Peyer's patch (tissue), 4 donors: ENCODE measurements at regions not wholly inside any gene's neighbourhood (a gene's known extent, or its start where the extent isn't known, plus 50 kb on each side); places are given as distances from the start of the nearest gene placed in this dataset.
"Not testable (repeated sequence)": the region's sequence is repeated elsewhere in the genome, so short reads cannot be mapped to it uniquely, and the experiment has no call there.

ENCODE experiments used
- CTCF ChIP-seq, 6 experiments: fragments of 450-650 bp in 4 of 6; fragments of 200-600 bp in 2 of 6; sonication (generic) in 1 of 6; IDR thresholded peaks; one replicate each; pipeline ENCODE4 v1.5.1; 2017 to 2019; ENCODE audit warnings: antibody characterized with exemption in 6 of 6, mild to moderate bottlenecking in 3 of 6, moderate library complexity in 1 of 6
- POLR2A ChIP-seq, 2 donors: fragments of 450-650 bp; IDR thresholded peaks; one replicate each; pipeline ENCODE4 v1.5.1; 2017; ENCODE audit warnings: antibody characterized with exemption in 2 of 2, mild to moderate bottlenecking in 2 of 2, moderate library complexity in 2 of 2

DNA sequence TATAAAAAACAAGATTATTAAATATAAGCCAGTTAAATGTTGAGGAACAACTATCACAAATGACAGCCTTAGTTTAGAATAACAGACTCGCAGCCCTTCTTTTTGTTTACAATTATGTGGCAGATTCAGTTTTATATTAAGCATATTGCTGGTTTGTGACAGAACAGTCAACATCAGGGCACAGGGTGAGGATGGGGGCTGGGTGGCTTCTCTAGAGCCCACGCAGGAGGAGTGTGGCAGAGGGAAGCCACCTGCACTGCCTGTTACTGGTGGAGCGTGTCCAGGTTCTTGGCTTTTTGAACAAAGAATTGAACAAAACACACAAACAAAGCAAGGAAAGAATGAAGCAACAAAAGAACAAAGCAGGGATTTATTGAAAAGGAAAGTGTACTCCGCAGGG lies 1415.2 kb downstream of the KHDRBS2 start:
- not testable (repeated sequence) for TF ChIP-seq POLR2A, CTCF (IDR thresholded peaks at IDR 0.05)
